GM12878 (cell line): ENCODE measurements at regions not wholly inside any gene's neighbourhood (a gene's known extent, or its start where the extent isn't known, plus 50 kb on each side); places are given as distances from the start of the nearest gene placed in this dataset.

Experiments
- DPF2 ChIP-seq: fragments of 450-650 bp; IDR thresholded peaks from 2 replicates; pipeline ENCODE4 v1.6.1; 2017; ENCODE audit warnings: mild to moderate bottlenecking
- E4F1 ChIP-seq: fragments of 450-650 bp; IDR thresholded peaks from 2 replicates; pipeline ENCODE4 v1.6.1; 2018; ENCODE audit warnings: borderline replicate concordance, mild to moderate bottlenecking; ENCODE audit not compliant: partially characterized antibody
- EP300 ChIP-seq, 2 experiments: fragments of 150-350 bp in 1 of 2; IDR thresholded peaks; 2 replicates each; pipeline ENCODE4 v1.6.1; 2011 to 2012; ENCODE audit warnings: low read depth in 2 of 2, low read length in 2 of 2, borderline replicate concordance in 1 of 2, improper control_type of control experiment in 1 of 2, inconsistent platforms in 1 of 2; ENCODE audit not compliant: control insufficient read depth in 1 of 2
- HDGF ChIP-seq: fragments of 450-650 bp; IDR thresholded peaks from 2 replicates; pipeline ENCODE4 v1.6.1; 2016; ENCODE audit warnings: antibody characterized with exemption
- LARP7 ChIP-seq: fragments of 450-650 bp; IDR thresholded peaks from 2 replicates; pipeline ENCODE4 v1.6.1; 2017; ENCODE audit warnings: mild to moderate bottlenecking
- MTA3 ChIP-seq: IDR thresholded peaks from 2 replicates; pipeline ENCODE4 v1.6.1; 2012; ENCODE audit warnings: low read length, inconsistent platforms, borderline replicate concordance
- MYC ChIP-seq: IDR thresholded peaks from 2 replicates; pipeline ENCODE4 v1.6.1; 2011; ENCODE audit warnings: mild to moderate bottlenecking, low read length, moderate library complexity, inconsistent platforms; ENCODE audit not compliant: insufficient read depth, insufficient replicate concordance, insufficient read length, severe bottlenecking
- SIX5 ChIP-seq: IDR thresholded peaks from 2 replicates; pipeline ENCODE4 v1.6.1; 2011; ENCODE audit warnings: mild to moderate bottlenecking, low read depth, low read length, moderate library complexity; ENCODE audit not compliant: severe bottlenecking
- SMARCA5 ChIP-seq: fragments of 450-650 bp; IDR thresholded peaks from 2 replicates; pipeline ENCODE4 v1.6.1; 2017; ENCODE audit warnings: mild to moderate bottlenecking
- SP1 ChIP-seq: IDR thresholded peaks from one replicate; pipeline ENCODE4 v1.6.1; 2011; ENCODE audit warnings: low read depth, low read length
- TCF7 ChIP-seq: IDR thresholded peaks from 2 replicates; pipeline ENCODE4 v1.6.1; 2014; ENCODE audit warnings: antibody characterized with exemption, borderline replicate concordance
- ZNF207 ChIP-seq: fragments of 450-650 bp; IDR thresholded peaks from 2 replicates; pipeline ENCODE4 v1.6.1; 2014; ENCODE audit warnings: antibody characterized with exemption, mild to moderate bottlenecking, borderline replicate concordance
- TF ChIP-seq, protein P1 (sequence below): fragments of 450-650 bp; IDR thresholded peaks from 2 replicates; pipeline ENCODE4 v1.6.1; 2017; ENCODE audit warnings: mild to moderate bottlenecking, moderate library complexity
- TF ChIP-seq, protein P2 (sequence below): IDR thresholded peaks from 2 replicates; pipeline ENCODE4 v1.6.1; 2012; ENCODE audit warnings: low read depth, low read length, improper control_type of control experiment
- TF ChIP-seq, protein P3 (sequence below): fragments of 150-350 bp; IDR thresholded peaks from 2 replicates; pipeline ENCODE4 v1.6.1; 2014; ENCODE audit warnings: mild to moderate bottlenecking, low read depth, low read length
- TF ChIP-seq, protein P4 (sequence below): fragments of 450-650 bp; formaldehyde crosslinking; IDR thresholded peaks from 2 replicates; pipeline ENCODE4 v1.5.0; 2022; ENCODE audit warnings: mild to moderate bottlenecking, missing genetic modification characterization

DNA sequence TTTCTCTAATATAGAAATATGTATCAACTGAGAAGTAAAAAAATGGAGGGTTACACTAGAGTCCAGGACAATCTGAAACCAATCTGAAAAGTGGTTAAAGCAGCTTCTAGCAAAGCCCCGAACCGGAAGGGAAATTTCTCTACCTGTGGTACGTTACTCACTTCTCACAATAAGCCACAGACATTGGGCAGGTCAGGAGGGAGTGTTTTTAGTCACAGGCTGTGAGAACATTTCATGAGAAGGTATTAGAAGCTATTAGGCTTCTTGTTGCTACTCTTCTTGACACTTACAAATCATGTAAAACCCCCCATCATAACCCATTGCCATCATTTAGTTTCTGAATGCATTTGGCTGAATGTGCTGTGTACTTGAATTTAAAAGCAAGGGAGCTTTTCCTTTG is 120.9 kb downstream of the NUFIP1 start (continued):
- TF ChIP-seq, protein P1, sequence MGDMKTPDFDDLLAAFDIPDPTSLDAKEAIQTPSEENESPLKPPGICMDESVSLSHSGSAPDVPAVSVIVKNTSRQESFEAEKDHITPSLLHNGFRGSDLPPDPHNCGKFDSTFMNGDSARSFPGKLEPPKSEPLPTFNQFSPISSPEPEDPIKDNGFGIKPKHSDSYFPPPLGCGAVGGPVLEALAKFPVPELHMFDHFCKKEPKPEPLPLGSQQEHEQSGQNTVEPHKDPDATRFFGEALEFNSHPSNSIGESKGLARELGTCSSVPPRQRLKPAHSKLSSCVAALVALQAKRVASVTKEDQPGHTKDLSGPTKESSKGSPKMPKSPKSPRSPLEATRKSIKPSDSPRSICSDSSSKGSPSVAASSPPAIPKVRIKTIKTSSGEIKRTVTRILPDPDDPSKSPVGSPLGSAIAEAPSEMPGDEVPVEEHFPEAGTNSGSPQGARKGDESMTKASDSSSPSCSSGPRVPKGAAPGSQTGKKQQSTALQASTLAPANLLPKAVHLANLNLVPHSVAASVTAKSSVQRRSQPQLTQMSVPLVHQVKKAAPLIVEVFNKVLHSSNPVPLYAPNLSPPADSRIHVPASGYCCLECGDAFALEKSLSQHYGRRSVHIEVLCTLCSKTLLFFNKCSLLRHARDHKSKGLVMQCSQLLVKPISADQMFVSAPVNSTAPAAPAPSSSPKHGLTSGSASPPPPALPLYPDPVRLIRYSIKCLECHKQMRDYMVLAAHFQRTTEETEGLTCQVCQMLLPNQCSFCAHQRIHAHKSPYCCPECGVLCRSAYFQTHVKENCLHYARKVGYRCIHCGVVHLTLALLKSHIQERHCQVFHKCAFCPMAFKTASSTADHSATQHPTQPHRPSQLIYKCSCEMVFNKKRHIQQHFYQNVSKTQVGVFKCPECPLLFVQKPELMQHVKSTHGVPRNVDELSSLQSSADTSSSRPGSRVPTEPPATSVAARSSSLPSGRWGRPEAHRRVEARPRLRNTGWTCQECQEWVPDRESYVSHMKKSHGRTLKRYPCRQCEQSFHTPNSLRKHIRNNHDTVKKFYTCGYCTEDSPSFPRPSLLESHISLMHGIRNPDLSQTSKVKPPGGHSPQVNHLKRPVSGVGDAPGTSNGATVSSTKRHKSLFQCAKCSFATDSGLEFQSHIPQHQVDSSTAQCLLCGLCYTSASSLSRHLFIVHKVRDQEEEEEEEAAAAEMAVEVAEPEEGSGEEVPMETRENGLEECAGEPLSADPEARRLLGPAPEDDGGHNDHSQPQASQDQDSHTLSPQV: no peak
- TF ChIP-seq E4F1 (no peak), SIX5 (no peak), EP300 (IDR thresholded peaks at IDR 0.05; ENCODE audit: borderline replicate concordance in 1 of 2, control insufficient read depth in 1 of 2, low read depth in 2 of 2, low read length in 2 of 2) (peak in 1 of 2 experiments; percentile 26; a peak in 1 of 4 replicates), ZNF207 (no peak), SMARCA5 (no peak), MTA3 (no peak), HDGF (no peak), LARP7 (no peak), DPF2 (no peak), MYC (no peak), TCF7 (no peak), SP1 (no peak)
- TF ChIP-seq, protein P2, sequence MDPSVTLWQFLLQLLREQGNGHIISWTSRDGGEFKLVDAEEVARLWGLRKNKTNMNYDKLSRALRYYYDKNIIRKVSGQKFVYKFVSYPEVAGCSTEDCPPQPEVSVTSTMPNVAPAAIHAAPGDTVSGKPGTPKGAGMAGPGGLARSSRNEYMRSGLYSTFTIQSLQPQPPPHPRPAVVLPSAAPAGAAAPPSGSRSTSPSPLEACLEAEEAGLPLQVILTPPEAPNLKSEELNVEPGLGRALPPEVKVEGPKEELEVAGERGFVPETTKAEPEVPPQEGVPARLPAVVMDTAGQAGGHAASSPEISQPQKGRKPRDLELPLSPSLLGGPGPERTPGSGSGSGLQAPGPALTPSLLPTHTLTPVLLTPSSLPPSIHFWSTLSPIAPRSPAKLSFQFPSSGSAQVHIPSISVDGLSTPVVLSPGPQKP: no peak
- TF ChIP-seq, protein P3, sequence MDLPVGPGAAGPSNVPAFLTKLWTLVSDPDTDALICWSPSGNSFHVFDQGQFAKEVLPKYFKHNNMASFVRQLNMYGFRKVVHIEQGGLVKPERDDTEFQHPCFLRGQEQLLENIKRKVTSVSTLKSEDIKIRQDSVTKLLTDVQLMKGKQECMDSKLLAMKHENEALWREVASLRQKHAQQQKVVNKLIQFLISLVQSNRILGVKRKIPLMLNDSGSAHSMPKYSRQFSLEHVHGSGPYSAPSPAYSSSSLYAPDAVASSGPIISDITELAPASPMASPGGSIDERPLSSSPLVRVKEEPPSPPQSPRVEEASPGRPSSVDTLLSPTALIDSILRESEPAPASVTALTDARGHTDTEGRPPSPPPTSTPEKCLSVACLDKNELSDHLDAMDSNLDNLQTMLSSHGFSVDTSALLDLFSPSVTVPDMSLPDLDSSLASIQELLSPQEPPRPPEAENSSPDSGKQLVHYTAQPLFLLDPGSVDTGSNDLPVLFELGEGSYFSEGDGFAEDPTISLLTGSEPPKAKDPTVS: no peak
- TF ChIP-seq, protein P4, sequence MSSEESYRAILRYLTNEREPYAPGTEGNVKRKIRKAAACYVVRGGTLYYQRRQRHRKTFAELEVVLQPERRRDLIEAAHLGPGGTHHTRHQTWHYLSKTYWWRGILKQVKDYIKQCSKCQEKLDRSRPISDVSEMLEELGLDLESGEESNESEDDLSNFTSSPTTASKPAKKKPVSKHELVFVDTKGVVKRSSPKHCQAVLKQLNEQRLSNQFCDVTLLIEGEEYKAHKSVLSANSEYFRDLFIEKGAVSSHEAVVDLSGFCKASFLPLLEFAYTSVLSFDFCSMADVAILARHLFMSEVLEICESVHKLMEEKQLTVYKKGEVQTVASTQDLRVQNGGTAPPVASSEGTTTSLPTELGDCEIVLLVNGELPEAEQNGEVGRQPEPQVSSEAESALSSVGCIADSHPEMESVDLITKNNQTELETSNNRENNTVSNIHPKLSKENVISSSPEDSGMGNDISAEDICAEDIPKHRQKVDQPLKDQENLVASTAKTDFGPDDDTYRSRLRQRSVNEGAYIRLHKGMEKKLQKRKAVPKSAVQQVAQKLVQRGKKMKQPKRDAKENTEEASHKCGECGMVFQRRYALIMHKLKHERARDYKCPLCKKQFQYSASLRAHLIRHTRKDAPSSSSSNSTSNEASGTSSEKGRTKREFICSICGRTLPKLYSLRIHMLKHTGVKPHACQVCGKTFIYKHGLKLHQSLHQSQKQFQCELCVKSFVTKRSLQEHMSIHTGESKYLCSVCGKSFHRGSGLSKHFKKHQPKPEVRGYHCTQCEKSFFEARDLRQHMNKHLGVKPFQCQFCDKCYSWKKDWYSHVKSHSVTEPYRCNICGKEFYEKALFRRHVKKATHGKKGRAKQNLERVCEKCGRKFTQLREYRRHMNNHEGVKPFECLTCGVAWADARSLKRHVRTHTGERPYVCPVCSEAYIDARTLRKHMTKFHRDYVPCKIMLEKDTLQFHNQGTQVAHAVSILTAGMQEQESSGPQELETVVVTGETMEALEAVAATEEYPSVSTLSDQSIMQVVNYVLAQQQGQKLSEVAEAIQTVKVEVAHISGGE: no peak
